Activated naive CD8-positive, alpha-beta T cell treated with anti-CD3 and anti-CD28 coated beads for 36 hours (primary cell): ENCODE measurements at regions not wholly inside any gene's neighbourhood (a gene's known extent, or its start where the extent isn't known, plus 50 kb on each side); places are given as distances from the start of the nearest gene placed in this dataset.
"Not testable (repeated sequence)": the region's sequence is repeated elsewhere in the genome, so short reads cannot be mapped to it uniquely, and the experiment has no call there.

Experiments used
- DNase-seq: peaks from one replicate; pipeline ENCODE4 v3.0.0; 2021
- H3K27ac Mint-ChIP-seq: one replicate; pipeline ENCODE4 v1.8.0; 2022; ENCODE audit warnings: mild to moderate bottlenecking, moderate library complexity, mixed read lengths
- H3K27me3 Mint-ChIP-seq: one replicate; pipeline ENCODE4 v1.8.0; 2022; ENCODE audit warnings: mild to moderate bottlenecking, mixed read lengths
- H3K36me3 Mint-ChIP-seq: one replicate; pipeline ENCODE4 v1.8.0; 2021; ENCODE audit warnings: mild to moderate bottlenecking, mixed read lengths
- H3K4me1 Mint-ChIP-seq: one replicate; pipeline ENCODE4 v1.8.0; 2021; ENCODE audit warnings: mixed read lengths
- H3K4me3 Mint-ChIP-seq: one replicate; pipeline ENCODE4 v1.8.0; 2022; ENCODE audit warnings: mild to moderate bottlenecking, moderate library complexity, mixed read lengths
- H3K9me3 Mint-ChIP-seq: one replicate; pipeline ENCODE4 v1.8.0; 2022; ENCODE audit warnings: mixed read lengths

DNA sequence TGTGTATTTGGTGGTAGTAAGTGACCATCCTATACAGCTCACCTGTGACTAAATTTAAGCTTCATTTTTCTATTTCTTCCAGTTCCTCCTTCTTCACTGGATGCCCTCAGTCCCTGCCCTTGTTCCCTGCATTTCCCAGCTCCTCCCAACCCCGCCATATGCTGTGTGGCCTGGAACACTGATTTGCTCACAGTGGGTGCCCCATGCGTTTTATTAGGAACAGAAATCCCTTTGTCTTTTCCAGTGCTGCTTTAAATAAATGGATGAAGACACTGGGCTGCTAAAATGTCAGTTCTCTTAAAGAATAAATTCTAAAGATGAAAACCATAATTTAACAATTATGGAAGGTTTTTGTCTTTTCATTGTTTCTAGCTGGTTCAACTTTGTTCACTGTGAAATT lies 477.3 kb downstream of the DCDC2C start:
- H3K36me3 Mint-ChIP-seq: no peaks in the 10 kb centered on the region
- no peak overlapping the region for H3K27ac Mint-ChIP-seq
- H3K4me3 Mint-ChIP-seq: no peak overlapping the region
- H3K9me3 Mint-ChIP-seq: peaks cover 15% of the 10 kb centered on the region
- no peaks in the 10 kb centered on the region for H3K4me1 Mint-ChIP-seq
- DNase-seq: no peak
- no peaks in the 10 kb centered on the region for H3K27me3 Mint-ChIP-seq

DNA sequence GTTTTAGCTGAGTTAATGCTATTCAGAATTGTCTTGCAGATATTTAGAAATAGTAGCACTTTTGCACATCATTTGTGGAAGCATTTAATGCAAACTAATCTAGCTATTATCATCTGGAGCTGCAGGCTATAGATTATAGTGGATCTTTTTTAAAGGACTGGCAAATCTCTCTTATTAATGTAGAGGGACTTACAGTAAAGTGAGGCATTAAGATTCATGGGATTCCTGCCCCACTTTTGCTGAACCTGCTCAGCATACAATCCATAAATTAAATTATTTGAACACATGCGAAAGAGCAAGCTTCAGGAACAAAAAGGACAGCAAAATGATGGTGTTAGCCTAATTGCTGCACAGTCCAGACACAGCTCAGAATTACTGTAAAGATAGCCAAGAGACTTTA lies 477.7 kb downstream of the DCDC2C start:
- H3K36me3 Mint-ChIP-seq: no peaks in the 10 kb centered on the region
- H3K9me3 Mint-ChIP-seq: peaks cover 13% of the 10 kb centered on the region
- DNase-seq: no peak
- H3K27ac Mint-ChIP-seq: no peak overlapping the region
- no peaks in the 10 kb centered on the region for H3K27me3 Mint-ChIP-seq
- no peak overlapping the region for H3K4me3 Mint-ChIP-seq
- H3K4me1 Mint-ChIP-seq: no peaks in the 10 kb centered on the region

DNA sequence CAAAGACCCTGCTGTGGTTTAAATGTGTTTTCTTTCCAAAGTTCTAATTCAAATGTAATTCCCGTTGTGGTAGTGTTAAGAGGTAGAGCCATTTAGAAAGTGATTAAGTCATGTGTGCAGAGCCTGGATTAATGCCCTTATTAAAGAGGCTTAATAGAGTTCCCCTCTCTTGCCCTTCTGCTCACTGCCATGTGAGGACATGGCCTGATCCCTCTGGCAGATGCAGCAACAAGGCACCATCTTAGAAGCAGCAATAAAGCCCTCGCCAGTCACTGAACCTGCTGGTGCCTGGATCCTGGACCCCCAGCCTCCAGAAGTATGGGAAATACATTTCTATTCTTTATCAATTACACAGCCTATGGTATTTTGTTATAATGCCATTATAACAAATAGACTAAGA lies 485.2 kb downstream of the DCDC2C start:
- Mint-ChIP-seq H3K9me3 (peaks cover 9% of the 10 kb centered on the region), H3K27ac (no peak overlapping the region), H3K27me3 (no peaks in the 10 kb centered on the region), H3K4me3 (no peak overlapping the region), H3K36me3 (no peaks in the 10 kb centered on the region), H3K4me1 (no peaks in the 10 kb centered on the region)
- DNase-seq: no peak

DNA sequence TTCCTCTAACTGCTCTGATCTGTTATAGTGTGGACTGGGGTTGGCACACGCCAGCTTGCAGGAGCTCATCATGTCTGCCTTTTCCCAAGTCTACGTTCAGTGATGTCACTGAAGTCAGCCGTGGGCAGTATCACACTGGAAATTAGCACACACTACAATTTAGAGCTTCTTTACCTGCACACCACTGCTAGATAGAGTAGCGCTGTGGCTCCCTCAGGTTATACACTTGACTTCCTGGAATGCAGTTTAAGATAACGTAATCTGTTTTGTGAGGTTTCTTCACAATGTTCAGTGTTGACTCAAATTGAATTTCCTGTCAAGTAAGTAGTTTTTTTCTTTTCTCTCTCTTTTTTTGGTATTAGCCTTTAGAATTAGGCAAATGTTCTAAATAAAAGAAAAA lies 487.2 kb downstream of the DCDC2C start:
- no peaks in the 10 kb centered on the region for H3K4me1 Mint-ChIP-seq
- no peaks in the 10 kb centered on the region for H3K36me3 Mint-ChIP-seq
- DNase-seq: no peak
- no peak overlapping the region for H3K4me3 Mint-ChIP-seq
- no peaks in the 10 kb centered on the region for H3K27me3 Mint-ChIP-seq
- H3K9me3 Mint-ChIP-seq: peaks cover 9% of the 10 kb centered on the region
- no peak overlapping the region for H3K27ac Mint-ChIP-seq

DNA sequence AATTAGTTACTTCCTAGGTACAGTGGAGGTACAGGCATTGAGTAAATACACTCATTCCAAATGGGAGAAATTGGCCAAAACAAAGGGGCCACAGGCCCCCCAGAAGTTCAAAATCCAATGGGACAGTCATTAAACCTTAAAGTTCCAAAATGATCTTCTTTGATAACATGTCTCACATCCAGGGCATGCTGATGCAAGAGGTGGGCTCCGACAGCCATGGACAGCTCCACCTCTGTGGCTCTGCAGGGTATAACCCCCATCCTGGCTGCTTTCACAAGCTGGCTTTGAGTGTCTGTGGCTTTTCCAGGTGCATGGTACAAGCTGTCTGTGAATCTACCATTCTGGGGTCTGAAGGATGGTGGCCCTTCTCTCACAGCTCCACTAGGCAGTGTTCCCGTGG lies 488.7 kb downstream of the DCDC2C start:
- no peaks in the 10 kb centered on the region for H3K27me3 Mint-ChIP-seq
- H3K9me3 Mint-ChIP-seq: peaks cover 12% of the 10 kb centered on the region
- H3K4me3 Mint-ChIP-seq: no peak overlapping the region
- no peaks in the 10 kb centered on the region for H3K4me1 Mint-ChIP-seq
- no peaks in the 10 kb centered on the region for H3K36me3 Mint-ChIP-seq
- DNase-seq: no peak
- no peak overlapping the region for H3K27ac Mint-ChIP-seq

DNA sequence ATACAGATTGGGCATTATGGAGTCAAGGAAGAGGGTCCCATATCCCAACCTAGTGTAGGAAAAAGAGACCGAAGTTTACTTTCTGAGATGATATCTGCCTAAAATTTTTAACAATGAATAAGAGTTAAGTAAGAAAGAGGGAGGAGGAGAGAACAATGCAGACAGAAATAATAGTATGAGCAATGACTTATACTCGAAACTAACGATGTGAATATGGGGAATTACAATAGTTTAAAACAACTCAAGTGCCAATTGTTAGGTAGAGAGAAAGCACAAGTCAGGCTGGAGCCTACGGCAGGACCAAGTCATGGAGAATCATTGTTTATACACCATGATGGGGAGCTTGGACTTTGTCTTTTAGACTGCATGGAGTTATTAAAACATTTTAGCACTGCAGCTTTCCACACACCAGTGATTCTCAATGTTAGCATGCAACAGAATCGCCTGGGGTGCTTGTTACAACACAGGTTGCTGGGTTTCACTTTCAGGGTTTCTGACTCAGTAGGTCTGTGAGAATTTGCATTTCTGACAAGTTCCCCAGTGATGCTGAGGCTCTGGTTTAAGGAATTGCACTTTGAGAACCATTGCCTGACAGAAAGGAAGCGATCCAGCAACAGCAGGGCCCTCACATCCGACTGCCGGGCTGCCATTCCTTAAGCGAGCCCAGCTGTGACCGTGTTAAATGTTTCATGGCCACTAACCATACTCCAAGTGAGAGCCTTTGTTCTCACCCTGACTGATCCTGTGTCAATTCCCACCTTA lies 511.2 kb downstream of the DCDC2C start:
- H3K27me3 Mint-ChIP-seq: no peaks in the 10 kb centered on the region

DNA sequence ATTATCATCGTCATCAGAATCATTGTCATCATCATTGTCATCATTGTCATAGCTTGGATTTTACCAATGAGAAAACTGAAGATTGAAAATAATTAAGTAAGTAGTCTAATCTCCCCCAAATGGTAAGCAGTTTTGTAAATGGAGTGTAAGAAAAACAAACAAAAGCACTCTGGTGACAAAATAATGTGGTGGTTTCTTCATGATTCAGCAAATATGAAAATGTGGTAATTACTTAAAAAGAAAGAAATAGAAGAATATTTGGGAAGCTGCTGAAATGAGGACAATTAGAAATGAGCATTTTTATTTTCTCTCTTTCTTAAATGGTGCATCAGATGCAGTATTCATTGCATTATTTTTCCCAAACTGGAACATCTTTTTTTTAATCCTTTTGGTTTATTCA lies 514.4 kb downstream of the DCDC2C start:
- H3K4me1 Mint-ChIP-seq: no peaks in the 10 kb centered on the region
- H3K9me3 Mint-ChIP-seq: peaks cover 5% of the 10 kb centered on the region
- H3K27me3 Mint-ChIP-seq: no peaks in the 10 kb centered on the region
- no peak for DNase-seq
- no peak overlapping the region for H3K27ac Mint-ChIP-seq
- H3K4me3 Mint-ChIP-seq: no peak overlapping the region
- H3K36me3 Mint-ChIP-seq: no peaks in the 10 kb centered on the region

More for the DNA sequence above, 511.2 kb downstream of the DCDC2C start:
- no peak overlapping the region for H3K27ac Mint-ChIP-seq
- H3K4me3 Mint-ChIP-seq: no peak overlapping the region
- H3K9me3 Mint-ChIP-seq: peaks cover 2% of the 10 kb centered on the region
- H3K36me3 Mint-ChIP-seq: no peaks in the 10 kb centered on the region
- DNase-seq: no peak
- no peaks in the 10 kb centered on the region for H3K4me1 Mint-ChIP-seq

DNA sequence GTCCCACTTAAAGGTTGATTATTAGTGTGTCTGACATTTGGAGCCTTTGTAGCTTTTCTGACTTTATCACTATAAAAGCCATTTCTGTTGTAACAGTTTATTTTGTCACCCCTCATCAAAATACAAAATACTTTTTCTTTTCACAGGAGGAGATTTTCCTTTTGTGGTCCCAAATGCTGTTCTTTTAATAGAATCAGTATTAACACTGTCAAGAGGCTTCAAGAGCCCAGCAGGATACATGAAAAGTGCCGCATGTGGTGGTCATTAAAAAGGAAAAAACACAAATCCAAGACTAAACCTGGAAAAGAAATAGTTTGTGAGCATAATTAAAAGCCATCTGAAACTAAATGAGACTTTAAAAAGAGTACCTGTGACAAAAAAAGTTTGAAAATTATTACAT lies 515.7 kb downstream of the DCDC2C start:
- Mint-ChIP-seq H3K36me3 (no peaks in the 10 kb centered on the region), H3K27ac (no peak overlapping the region), H3K4me1 (no peaks in the 10 kb centered on the region), H3K9me3 (peaks cover 5% of the 10 kb centered on the region), H3K4me3 (no peak overlapping the region), H3K27me3 (no peaks in the 10 kb centered on the region)
- DNase-seq: no peak

DNA sequence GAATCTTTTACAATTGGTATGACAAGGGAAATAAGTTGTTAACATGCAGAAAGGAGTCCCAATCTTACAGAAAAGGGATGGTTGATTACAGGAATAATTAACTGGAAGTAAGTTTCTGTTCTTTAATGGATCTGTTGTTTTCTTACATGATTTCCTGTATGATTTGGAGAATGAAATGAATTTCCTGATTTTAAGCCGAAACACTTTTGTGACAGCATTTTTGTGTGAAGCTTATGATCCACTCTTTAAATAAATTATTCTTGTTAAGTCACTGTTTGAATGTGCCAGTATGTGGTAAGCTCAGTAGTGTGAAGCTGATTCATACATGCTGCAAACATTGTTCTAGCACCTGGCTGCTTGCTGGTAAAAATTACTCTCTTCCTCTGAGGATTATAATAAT lies 516.2 kb downstream of the DCDC2C start:
- Mint-ChIP-seq H3K27me3 (no peaks in the 10 kb centered on the region), H3K9me3 (peaks cover 5% of the 10 kb centered on the region), H3K4me1 (no peaks in the 10 kb centered on the region)

DNA sequence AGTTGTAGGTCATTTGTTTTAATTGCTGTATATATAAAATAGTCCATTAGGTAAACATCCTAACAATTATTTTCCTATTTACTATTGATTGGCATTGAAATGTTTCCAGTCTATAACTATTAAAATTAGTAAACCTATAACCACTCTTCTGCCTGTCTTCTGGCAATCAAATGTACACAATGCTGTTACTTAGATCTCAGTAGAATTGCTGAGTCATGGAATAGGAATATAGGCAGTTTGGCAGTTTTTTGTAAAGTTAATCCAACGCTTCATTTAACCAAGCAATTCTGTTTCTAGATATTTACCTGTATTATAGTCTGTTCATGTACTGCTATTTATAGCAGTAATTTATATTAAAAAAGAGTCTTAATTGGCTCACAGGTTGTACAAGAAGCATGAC lies 518.1 kb downstream of the DCDC2C start:
- Mint-ChIP-seq H3K9me3 (peaks cover 5% of the 10 kb centered on the region), H3K36me3 (no peaks in the 10 kb centered on the region), H3K4me3 (no peak overlapping the region), H3K27ac (no peak overlapping the region), H3K27me3 (no peaks in the 10 kb centered on the region), H3K4me1 (no peaks in the 10 kb centered on the region)
- DNase-seq: no peak

More for the DNA sequence above, 516.2 kb downstream of the DCDC2C start:
- H3K4me3 Mint-ChIP-seq: no peak overlapping the region
- no peak overlapping the region for H3K27ac Mint-ChIP-seq
- no peaks in the 10 kb centered on the region for H3K36me3 Mint-ChIP-seq
- DNase-seq: no peak

DNA sequence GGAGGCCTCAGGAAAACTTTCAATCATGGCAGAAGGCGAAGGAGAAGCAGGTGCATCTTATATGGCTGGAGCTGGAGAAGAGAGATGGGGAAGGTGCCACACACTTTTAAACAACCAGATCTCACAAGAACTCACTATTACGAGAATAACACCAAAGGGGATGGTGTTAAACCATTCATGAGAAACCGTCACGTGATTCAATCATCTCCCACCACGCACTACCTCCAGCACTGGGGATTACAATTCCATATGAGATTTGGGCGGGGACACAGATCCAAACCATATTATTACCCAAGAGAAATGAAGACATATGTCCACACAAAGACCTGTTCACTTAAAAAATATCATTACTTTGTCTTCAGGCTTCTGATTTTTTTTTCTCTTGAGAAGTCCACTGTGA lies 518.5 kb downstream of the DCDC2C start:
- Mint-ChIP-seq H3K4me3 (no peak overlapping the region), H3K9me3 (peaks cover 5% of the 10 kb centered on the region), H3K4me1 (no peaks in the 10 kb centered on the region), H3K36me3 (no peaks in the 10 kb centered on the region), H3K27me3 (no peaks in the 10 kb centered on the region), H3K27ac (no peak overlapping the region)
- no peak for DNase-seq

DNA sequence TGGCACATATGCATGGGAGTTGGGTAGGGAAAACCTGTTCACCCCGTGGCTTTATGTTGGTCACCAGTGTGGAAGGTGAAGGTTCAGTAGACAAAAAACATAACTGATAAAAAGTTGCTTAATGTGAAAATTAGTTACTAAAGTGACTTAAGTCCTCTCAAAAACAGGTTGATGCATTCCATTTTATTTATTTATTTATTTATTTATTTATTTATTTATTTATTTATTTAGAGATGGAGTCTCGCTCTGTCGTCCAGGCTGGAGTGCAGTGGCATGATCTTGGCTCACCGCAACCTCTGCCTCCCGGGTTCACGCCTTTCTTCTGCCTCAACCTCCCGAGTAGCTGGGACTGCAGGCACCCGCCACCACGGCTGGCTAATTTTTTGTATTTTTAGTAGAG lies 541.0 kb downstream of the DCDC2C start:
- not testable (repeated sequence) for H3K36me3 Mint-ChIP-seq, H3K27ac Mint-ChIP-seq, H3K27me3 Mint-ChIP-seq, H3K4me3 Mint-ChIP-seq, H3K4me1 Mint-ChIP-seq, DNase-seq
- peaks cover 14% of the 10 kb centered on the region for H3K9me3 Mint-ChIP-seq

DNA sequence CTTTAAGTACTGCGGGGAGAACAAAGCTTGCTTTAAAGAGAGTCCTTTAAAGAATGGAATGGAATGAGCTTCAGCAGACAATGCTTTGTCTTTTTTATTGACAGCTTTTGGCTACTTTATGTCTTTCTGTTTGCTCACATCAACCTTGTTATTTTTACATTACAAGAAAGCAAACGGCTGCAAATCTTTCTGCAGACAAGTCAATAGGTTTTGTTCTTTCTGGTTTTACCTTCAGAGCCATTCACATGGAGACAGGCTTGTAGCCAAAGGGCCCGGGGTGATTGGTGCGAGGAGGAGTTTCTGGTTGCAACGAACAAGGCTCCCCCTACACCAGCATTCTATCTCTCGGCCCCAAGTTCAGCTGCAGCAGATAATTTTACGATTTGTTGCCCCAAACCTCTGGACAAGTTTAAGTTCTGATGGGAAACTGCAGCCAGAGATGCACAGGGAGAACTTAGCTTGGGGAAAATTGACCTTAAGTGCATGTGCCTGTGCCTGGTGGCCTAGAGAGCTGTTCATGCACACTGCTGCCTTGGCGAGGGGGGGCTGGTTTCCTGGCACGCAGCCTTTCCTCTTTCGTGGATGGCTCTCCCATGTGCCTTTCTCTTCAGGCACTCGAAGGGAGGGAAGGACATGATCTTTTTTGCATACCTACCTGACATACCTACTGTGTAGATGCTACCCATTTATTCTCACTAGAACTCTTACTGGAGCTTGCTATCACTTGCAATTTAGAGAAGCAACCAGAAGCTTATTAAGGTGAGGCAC lies 543.2 kb downstream of the DCDC2C start:
- H3K4me1 Mint-ChIP-seq: no peaks in the 10 kb centered on the region
- no peak for DNase-seq
- H3K27ac Mint-ChIP-seq: no peak overlapping the region
- H3K27me3 Mint-ChIP-seq: no peaks in the 10 kb centered on the region
- H3K4me3 Mint-ChIP-seq: no peak overlapping the region
- no peaks in the 10 kb centered on the region for H3K36me3 Mint-ChIP-seq
- H3K9me3 Mint-ChIP-seq: peaks cover 9% of the 10 kb centered on the region

DNA sequence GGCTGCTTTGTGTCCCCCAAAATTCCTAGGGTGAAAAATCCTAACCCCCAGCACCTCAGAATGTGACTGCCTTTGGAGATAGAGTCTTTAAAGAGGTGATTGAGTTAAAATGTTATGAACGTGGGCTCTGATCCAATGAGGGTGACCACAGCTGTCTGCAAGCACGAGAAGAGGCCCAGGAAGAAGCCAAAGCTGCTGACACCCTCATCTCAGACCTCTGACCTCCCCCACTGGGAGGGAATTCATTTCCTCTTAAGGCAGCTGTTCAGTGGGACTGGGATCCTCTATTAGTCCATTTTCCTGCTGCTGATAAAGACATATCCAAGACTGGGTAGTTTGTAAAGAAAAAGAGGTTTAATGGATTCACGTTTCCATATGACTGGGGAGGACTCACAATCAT lies 544.4 kb downstream of the DCDC2C start:
- no peaks in the 10 kb centered on the region for H3K27me3 Mint-ChIP-seq

DNA sequence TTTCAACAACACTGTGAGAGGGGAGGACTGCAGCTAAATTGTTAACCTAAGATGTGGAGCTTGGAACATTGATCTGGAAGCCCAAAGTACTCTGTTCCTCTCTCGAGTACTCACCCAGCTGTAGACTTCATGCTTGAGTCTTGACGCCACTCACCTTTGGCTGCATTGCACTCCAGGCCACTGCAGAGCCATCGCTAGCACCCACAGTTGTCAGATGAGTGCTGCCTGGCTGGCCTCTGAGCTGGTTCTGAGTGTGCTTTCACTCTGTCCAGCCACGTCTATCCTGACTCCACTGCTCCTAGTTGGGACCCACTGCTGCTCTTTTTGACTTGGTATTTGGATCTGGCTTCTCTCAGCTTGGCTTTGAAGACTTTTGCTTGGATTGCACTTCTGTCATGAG lies 552.1 kb downstream of the DCDC2C start:
- no peak overlapping the region for H3K4me3 Mint-ChIP-seq
- DNase-seq: no peak
- H3K27ac Mint-ChIP-seq: no peak overlapping the region
- H3K9me3 Mint-ChIP-seq: peaks cover 1% of the 10 kb centered on the region
- no peaks in the 10 kb centered on the region for H3K36me3 Mint-ChIP-seq
- no peaks in the 10 kb centered on the region for H3K27me3 Mint-ChIP-seq
- no peaks in the 10 kb centered on the region for H3K4me1 Mint-ChIP-seq

More for the DNA sequence above, 544.4 kb downstream of the DCDC2C start:
- no peaks in the 10 kb centered on the region for H3K4me1 Mint-ChIP-seq
- peaks cover 9% of the 10 kb centered on the region for H3K9me3 Mint-ChIP-seq
- no peak for DNase-seq
- H3K4me3 Mint-ChIP-seq: no peak overlapping the region
- no peaks in the 10 kb centered on the region for H3K36me3 Mint-ChIP-seq
- H3K27ac Mint-ChIP-seq: no peak overlapping the region

DNA sequence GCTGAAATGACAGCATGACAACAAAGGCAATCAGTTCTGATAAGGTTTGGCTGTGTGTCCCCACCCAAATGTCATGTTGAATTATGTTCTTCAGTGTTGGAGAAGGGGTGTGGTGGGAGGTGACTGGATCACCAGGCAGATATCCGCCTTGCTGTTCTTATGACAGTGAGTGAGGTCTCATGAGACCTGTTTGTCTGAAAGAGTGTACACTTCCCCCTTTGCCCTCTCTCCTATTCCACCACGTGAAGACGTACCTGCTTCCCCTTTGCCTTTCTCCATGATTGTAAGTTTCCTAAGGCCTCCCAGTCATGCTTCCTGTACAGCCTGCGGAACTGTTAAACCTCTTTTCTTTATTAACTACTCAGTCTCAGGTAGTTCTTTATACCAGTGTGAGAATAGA lies 553.0 kb downstream of the DCDC2C start:
- Mint-ChIP-seq H3K36me3 (no peaks in the 10 kb centered on the region), H3K4me1 (no peaks in the 10 kb centered on the region), H3K27me3 (no peaks in the 10 kb centered on the region), H3K4me3 (no peak overlapping the region), H3K27ac (no peak overlapping the region), H3K9me3 (peaks cover 1% of the 10 kb centered on the region)
- no peak for DNase-seq
